ENCODE measurements at regions not wholly inside any gene's neighbourhood (a gene's known extent, or its start where the extent isn't known, plus 50 kb on each side); places are given as distances from the start of the nearest gene placed in this dataset.
"Not testable (repeated sequence)": the region's sequence is repeated elsewhere in the genome, so short reads cannot be mapped to it uniquely, and the experiment has no call there.

DNA sequence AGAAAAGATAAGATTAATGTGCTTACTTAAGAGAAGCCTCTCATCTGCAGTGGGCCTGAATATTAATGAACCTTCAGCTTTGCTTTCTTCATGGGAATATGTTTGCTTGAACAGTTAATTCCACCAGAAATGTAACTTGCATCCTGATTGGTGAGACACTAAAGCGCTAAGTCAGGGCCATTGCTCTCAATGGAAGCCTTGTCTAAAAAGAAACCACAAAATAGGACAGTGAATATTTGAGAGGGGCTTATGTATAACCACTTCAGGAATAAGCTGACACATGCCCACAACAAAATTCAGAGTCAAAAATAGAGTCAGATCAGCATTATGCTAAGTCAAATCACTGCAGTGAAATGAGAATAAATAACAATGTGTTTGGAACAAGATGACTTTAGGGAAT, 1125.8 kb downstream of the STIM2 start:
- no peak for DNase-seq

DNA sequence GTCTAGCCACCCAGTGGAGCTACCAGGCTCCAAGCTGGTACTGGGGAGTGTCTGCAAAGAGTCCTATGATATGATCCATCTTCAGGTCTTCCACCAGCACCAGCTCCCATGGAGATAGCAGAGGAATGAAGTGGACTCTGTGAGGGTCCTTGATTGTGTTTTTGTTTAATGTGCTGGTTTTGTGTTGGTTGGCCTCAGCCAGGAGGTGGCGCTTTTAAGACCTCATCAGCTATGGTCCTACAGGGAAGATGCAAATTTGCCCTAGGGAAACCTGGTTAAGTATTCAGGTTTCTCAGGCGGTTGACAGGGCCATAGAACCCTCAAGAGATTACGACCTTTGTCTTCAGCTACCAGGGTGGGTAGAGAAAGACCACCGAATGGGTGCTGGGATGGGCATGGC, 1141.1 kb downstream of the STIM2 start:
- DNase-seq = no peak

DNA sequence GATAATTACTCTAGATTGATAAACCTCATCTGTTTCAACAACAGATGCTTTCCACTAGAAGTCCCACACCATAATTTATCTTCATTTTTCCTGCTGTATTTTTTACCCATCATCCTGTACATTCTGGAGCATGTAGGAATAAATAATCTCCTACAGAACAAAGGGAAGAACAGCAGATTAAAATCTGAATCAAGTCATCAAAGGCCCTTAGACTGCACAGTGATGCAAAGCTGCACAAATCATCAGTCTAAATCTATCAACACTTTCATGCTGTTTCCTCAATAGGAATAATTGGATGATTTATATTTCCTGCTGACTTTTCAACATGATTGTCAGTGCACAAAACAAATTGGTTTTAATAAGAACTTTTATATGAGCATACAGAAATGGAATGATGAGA, 1143.9 kb downstream of the STIM2 start:
- DNase-seq = no peak

DNA sequence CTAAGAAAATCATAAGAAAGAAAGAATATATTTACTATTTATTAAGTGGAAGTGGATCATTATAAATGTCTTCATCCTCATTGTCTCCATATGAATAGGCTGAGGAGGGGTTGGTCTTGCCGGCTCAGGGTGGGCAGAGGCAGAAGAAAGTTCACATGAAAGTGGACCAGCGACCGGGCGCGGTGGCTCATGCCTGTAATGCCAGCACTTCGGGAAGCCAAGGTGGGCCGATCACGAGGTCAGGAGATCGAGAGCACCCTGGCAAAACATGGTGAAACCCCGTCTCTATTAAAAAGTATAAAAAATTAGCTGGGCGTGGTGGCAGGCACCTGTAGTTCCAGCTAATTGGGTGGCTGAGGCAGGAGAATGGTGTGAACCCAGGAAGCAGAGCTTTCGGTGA, 1145.4 kb downstream of the STIM2 start:
- DNase-seq = no peak

DNA sequence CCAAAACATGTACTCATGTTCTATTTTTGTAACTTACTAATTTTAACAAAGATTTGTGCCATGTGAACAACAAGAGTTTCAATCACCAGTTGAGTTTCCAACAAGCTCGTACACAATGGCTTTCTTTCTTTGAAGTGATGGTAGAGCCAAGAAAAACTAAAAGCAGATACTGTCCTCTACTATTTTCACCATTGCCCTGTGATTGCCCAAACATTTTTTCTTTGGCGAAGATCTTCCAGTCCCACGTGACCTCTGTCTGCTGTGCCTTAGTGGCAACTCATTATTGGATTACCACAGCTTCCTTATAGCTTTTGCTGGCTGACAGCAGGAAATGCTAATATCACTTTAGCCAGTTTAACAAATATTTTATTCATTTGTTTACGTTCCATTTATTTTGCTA, 1147.1 kb downstream of the STIM2 start:
- DNase-seq = no peak

DNA sequence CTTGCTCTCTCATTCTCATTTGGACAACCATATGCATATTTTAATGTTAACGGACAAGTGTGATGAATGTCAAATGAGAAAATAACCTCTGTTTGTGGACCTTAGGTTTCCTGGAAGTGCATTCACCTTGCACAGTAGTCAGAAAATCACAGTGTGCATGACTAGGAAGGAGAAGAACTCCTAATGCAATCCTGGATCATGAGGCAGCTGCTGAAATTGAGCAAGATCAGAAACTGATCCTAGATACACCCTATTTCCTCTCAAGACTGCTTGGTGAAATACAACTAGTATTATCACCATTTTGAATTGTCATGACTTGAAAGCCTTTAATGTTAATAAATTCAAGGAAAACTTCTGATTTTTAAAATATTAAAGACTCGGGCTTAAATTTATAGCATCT, 1148.9 kb downstream of the STIM2 start:
- DNase-seq = no peak

DNA sequence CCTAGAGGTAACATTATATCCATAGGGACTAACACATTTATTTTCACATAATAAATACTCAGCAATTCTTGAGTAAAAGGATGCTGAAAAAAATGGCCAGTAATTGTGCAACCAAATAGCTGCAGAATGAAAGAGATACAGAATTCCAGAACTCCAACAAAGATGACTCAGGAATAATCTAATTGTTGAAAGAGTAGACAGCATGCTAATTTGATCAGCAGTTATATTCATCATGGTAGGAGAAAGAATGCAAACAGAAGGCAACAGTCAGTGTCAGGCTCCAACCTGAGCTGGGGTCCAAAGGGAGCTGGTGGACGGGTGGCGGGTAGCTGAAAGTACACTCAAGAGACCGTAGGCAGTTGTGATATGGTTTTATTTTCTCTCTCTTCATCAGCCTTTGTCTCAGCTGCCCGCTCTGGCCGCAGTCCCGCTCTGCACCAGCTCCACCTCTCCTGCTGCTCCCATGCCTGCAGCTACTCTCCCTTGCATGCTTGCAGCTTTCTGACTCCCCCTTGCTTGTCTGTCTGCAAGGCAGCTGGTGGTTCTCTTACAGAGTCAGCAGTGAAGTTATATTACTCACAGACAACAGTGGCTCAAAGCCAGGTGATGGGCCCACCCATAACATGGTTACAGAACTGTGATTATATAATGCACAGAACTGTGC, 1150.1 kb downstream of the STIM2 start:
- no peak for DNase-seq

DNA sequence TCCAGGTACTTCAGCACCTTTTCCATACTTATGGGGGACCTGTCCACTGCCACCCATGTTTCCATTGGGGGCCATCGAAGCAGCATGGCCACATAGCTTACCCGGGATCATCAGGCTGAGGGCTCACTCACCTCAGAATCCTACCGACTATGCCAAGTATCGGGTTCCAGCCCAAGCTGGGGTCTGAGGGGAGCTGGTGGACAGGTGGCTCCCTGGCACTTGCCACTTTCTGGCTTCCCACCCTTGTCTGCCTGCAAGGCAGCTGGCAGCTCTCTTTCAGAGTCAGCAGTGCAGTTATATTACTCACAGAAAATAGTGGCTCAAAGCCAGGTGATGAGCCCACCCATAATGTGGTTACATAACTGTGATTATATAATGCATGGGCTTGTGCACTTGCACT, 1153.8 kb downstream of the STIM2 start:
- DNase-seq = no peak

DNA sequence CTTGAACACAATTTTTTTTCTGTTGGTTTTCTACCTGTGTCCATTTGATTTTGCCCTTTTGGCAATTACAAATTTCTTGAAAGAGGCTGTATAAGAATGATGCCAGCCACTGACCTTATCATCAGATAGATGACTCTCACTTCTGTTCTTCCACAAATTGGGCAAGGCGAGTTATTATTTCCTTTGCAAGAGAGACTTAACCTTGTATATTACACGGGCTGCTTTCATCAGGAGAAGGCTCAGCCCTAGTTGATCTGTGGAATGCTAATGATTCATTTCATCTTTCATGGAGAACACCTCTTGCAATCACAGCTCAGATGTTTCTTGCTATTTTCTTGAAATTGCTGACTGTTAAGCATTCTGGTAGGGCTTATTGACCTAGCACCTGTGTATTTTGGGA, 1155.4 kb downstream of the STIM2 start:
- DNase-seq = no peak

DNA sequence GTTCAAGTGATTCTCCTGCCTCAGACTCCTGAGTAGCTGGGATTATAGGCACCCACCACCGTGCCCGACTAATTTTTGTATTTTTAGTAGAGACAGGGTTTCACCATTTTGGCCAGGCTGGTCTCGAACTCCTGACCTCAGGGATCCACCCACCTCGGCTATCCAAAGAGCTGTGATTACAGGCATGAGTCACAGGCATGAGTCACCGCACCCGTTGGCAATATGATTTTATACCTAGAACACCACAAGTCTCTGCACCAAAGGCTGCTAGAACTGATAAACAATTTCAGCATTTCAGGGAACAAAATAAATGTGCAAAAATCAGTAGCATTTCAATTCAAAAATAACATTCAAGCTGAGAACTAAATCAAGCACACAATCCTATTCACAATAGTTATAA, 1177.6 kb downstream of the STIM2 start:
- not testable (repeated sequence) for DNase-seq

DNA sequence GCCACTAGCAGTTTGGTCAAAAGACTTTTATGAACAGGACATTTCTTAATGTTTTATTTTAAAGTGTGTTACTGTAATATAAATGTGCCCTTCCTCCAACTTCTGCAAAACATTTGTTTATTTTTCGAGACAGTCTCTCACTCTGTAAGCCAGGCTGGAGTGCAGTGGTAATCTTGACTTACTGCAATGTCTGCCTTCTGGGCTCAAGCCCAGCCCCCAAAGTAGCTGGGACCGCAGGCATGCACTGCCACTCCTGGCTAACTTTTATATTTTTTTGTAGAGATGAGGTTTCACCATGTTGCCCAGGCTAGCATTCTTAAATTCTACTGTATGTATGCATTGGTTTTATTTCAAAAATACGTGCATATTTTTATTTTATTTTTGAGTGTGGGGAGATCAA, 1201.9 kb downstream of the STIM2 start:
- no peak for DNase-seq

DNA sequence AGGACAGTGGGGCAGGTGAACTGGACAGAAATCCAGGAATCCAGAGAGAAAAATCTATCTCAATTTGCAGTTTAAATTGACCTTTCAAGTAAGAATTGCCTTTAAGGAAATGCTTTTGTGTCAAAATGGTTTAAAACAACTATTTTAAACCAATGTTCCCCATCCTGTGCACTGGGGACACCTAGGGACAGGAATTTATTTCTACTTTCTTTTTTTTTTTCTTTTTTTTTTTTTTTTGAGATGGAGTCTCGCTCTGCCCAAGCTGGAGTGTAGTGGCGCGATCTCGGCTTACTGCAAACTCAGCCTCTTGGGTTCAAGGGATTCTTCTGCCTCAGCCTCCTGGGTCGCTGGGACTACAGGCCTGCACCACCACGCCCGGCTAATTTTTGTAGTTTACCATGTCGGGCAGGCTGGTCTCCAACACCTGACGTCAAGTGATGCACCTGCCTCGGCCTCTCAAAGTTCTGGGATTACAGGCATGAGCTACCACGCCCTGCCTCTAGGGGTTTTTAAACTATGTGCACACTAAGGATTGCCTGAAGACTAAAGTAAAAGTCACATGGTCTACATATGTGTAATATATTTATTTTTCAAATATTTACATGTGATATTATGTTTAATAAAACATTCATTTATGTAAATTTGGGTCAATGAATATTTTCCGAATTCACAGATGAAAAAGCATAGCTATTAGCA, 1213.4 kb downstream of the STIM2 start:
- DNase-seq = no peak

DNA sequence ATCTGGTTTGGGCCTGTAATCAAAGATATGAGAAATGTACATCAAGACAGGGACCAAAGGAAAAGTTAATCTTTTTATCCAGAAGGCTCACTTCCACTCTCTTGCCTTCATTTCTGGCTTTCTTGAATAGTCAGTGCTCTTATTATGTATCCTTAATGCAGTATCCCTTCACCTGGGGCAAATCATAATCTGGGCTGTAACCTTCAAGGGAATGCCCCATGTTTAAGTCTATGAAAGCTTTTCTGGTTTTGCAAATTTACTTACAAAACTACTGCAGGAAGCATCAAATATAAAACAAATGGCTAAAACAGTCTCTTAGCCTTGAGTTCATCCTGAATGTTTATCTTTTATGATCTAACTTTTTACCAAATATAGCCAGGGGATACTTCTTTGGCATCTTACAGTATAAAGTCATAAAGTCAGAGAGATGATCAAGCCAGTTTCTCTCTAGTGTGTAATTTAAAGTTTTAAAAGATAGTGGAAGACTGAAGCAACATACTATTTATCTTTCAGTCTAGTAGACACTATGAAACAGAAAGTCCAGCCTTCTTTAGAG, 1214.8 kb downstream of the STIM2 start:
- no peak for DNase-seq

DNA sequence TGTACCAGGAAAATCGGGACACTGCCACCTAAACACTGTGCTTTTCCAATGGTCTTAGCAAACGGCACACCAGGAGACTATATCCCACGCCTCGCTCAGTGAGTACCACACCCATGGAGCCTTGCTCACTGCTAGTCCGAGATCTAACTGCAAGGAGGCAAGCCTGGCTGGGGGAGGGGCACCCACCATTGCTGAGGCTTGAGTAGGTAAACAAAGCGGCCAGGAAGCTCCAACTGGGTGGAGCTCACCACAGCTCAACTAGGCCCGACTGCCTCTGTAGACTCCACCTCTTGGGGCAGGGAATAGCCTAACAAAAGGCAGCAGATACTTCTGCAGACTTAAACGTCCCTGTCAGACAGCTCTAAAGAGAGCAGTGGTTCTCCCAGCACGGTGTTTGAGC, 1216.6 kb downstream of the STIM2 start:
- not testable (repeated sequence) for DNase-seq

DNA sequence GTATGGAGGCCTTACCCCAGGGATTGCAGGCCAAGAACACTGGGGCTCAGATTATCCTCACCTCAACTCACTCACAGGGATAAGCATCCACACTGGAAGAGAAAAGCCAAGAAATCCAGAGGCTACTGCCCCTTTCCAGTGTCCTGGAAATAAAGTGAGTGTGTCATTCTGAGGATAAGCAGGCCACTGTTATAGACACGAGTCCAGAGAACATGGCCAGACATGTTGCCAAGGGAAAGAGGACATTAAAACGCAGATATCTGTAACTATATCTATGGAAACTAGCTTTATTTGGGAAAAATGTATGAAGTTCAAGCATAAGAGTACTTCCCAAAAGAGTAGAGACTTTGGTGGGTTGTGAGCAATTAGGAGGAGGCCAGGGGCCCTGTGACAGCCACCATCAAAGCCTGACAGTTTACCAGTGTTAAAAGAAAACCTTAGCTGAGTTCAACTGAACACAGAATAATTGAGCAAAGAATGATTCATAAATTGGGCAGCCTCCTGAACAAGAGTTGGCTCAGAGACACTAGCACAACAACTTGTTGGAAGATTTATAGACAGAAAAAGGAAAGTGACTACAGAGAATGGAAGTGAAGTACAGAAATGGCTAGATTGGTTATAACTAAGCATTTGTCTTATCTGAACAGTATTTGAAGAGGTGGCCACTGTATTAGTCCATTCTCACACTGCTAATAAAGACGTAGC, 1222.2 kb downstream of the STIM2 start:
- no peak for DNase-seq

DNA sequence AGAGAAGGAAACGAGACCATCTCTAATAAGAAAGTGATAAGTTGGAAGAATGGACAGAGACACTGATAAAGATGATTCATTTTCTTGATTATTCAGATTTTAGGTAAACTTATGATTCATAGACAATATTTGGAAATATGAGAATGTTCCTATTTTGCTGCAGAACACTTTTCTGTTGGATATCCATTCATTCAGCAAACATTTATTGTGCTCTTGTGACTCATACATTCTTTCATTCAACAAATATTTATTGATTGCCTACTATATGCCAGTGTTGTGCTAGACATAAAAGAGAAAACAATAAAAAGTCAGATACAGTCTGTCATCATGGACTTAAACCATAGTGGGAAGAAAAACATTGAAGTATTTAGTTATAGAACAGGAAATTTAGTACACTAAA, 1232.0 kb downstream of the STIM2 start:
- DNase-seq = no peak

DNA sequence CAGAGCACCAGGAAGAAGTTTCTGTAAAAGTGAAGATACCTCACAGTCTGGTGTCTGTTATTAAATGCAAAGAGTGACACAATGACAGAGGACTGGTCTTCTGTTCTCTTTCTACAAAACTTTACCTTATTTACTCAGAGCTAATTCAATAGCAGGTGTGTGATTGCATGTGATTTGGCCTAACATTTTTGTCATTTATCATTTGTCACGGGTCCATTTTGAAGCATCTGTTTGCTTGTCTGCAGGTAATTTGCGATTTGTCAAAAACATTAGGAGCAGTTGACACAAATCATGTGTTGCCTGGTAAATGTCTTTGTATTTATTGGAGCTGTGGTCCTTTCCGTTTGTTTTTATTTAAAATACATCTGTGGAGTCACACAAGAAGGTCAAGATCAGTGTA, 1232.4 kb downstream of the STIM2 start:
- DNase-seq = no peak

DNA sequence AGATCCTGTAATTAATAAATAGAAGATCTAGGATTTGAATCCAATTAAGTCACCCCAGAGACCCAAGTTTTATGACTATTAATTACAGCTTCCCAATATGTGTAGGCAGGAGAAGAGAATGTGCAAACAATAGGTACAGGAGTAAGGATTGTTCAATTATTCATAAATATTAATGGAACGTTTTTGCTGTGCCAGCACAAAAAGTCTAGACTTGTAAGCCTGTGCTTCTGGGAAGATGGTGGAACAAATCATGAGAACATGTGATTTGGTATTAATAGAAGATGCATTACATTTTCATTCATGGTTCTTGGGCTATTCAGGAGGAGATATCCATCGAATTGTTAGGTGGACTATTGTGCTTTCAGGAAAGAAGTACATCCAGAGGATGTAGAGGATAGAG, 1240.9 kb downstream of the STIM2 start:
- no peak for DNase-seq

DNA sequence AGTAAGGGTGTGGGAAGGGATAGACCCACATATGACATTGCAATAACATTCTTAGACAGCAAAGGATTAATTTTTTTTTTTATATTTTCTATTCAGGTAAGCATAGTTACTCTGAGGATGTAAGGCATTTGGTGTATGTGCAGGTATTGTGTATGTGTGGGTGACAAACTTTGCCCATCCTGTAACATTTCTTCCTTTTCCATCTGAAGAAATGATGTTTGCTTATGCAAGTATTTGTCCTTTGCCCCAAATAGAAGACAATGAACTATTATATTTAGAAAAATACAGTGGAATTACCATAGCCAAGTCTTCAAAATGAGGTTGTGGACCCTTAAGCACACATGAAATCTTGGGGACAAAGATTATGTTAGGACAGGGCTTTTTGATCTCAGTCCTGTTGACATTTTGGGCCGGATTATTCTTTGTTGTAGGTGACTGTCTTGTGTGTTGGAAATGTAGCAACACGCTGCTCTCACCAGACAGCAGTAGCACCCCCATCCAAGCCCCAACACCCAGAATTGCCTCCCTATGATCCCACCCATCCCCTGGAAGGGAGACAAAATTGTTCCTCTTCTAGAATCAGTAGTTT, 1244.7 kb downstream of the STIM2 start:
- no peak for DNase-seq

DNA sequence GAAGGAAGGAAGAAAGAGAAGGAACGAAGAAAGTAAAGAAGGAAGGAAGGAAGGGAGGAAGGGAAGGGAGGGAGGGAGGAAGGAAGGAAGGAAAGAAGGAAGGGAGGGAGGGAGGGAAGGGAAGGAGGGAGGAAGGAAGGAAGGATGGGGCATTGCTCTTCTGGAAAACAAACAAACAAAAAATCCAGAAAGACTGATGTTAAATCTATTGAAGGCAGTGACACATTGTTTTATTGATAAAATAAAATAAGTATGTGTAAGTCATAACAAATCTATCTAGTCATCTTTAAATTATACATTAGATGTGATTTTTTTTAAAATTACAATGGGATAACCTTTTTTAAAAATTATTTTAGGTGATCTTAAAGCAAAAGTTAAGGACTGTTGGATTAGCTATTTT, 1245.5 kb downstream of the STIM2 start:
- DNase-seq = no peak

DNA sequence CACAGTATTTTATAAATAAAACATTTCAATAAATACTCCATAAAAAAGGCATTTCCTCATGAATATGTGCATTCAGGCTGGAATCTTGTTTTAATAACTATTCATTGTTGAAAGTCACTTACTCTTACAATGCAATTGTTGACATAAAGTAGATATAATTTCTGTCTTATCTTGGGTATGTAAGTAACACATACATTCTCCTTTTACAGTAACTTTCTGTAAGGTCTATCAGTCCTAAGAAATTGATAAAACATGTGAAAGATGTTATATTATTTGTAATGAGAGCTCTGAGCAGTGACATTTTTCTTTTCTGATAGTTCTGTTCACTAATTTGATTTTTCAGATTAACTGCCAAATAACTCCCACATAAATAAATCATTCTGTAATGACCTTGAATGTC, 1249.2 kb downstream of the STIM2 start:
- DNase-seq = no peak

DNA sequence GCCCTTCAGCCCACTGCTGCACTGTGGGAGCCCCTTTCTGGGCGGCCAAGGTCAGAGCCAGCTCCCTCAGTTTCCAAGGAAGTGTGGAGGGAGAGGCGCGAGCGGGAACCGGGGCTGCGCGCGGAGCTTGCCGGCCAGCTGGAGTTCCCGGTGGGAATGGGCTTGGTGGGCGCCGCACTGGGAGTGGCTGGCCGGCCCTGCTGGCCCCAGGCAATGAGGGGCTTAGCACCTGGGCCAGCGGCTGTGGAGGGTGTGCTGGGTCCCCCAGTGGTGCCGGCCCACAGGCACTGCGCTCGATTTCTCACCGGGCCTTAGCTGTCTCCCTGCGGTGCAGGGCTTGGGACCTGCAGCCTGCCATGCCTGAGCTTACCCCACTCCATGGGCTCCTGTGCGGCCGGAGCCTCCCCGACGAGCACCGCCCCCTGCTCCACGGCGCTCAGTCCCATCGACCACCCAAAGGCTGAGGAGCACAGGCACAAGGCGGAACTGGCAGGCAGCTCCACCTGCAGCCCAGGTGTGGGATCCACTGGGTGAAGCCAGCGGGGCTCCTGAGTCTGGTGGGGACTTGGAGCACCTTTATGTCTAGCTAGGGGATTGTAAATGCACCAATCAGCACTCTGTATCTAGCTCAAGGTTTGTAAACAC, 1252.2 kb downstream of the STIM2 start:
- not testable (repeated sequence) for DNase-seq

DNA sequence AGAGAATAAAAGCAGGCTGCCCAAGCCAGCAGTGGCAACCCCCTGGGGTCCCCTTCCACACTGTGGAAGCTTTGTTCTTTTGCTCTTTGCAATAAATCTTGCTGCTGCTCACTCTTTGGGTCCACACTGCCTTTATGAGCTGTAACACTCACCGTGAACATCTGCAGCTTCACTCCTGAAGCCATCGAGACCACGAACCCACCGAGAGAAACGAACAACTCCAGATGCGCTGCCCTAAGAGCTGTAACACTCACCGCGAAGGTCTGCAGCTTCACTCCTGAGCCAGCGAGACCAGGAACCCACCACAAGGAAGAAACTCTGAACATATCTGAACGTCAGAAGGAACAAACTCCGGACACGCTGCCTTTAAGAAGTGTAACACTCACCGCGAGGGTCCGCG, 1252.9 kb downstream of the STIM2 start:
- not testable (repeated sequence) for DNase-seq

Measured in SIG-M5 (cell line).